ENCODE measurements at regions not wholly inside any gene's neighbourhood (a gene's known extent, or its start where the extent isn't known, plus 50 kb on each side); places are given as distances from the start of the nearest gene placed in this dataset.

GRCh38 chr18:34957119-34957863 lies 83.9 kb upstream of the MAPRE2 start:
- no peak for TF ChIP-seq CEBPB (IDR thresholded peaks at IDR 0.05)
- TF ChIP-seq USF1 (IDR thresholded peaks at IDR 0.05): no peak
- TF ChIP-seq REST (IDR thresholded peaks at IDR 0.05; ENCODE audit: low read depth): no peak
- no peak for TF ChIP-seq EP300 (IDR thresholded peaks at IDR 0.05; ENCODE audit: borderline replicate concordance)
- no peak for TF ChIP-seq YY1 (IDR thresholded peaks at IDR 0.05; ENCODE audit: low read depth)
- TF ChIP-seq CREB1 (IDR thresholded peaks at IDR 0.05; ENCODE audit: low read depth): no peak
- no peak for TF ChIP-seq TAF1 (IDR thresholded peaks at IDR 0.05; ENCODE audit: low read depth)
- TF ChIP-seq MAX (IDR thresholded peaks at IDR 0.05): no peak
